NCI-H82 (cell line): ENCODE measurements at regions not wholly inside any gene's neighbourhood (a gene's known extent, or its start where the extent isn't known, plus 50 kb on each side); places are given as distances from the start of the nearest gene placed in this dataset.
"Not testable (repeated sequence)": the region's sequence is repeated elsewhere in the genome, so short reads cannot be mapped to it uniquely, and the experiment has no call there.

Experiments used
- DNase-seq: peaks from one replicate; lab custom pipeline; 2025; lab: John Stamatoyannopoulos, UW

DNA sequence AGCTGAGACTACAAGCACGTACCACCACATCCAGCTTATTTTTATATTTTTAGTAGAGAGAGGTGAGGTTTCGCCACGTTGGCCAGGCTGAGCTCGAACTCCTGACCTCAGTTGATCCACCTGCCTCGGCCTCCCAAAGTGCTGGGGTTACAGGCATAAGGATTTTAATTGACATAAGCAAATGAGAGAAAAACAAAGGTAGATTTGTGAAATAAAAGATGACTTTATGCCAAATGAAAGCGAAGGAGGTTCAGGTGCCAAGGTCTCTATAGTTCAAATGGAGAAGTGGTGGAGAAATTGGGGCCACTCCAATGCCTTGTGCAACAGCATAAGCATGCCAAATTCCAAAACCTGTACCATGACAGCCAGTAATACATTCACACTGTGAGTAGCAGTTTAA is 180.6 kb downstream of the MREG start:
- no peak for DNase-seq

DNA sequence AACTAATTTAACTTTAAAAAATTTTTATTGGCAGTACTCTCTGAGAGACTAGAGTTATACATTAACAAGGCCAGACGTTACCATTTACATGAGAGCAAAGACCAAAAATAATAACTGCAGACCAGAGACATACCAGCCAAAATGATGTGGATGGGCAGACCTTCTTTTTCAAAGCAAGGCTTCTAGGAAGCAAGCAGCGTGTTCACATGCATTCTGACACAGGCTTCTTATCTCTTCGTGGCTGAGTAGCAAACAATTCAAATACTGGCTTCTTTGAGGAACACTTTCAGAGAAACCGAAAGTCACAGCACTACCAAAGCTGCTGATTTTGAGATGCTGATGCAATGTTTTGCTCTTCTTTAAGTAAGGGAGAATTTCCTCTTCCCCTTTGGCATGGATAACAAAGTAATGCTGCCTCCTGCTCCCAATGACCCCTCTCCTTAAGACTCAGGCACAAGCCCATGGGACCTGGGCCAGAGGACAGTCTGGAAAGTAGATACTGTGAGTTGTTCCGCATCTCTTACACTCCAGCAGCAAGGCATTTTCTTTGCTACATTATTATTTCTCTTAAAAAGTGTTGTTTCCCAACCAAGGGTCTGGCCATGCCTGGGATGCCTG is 181.9 kb downstream of the MREG start:
- DNase-seq, result no peak

DNA sequence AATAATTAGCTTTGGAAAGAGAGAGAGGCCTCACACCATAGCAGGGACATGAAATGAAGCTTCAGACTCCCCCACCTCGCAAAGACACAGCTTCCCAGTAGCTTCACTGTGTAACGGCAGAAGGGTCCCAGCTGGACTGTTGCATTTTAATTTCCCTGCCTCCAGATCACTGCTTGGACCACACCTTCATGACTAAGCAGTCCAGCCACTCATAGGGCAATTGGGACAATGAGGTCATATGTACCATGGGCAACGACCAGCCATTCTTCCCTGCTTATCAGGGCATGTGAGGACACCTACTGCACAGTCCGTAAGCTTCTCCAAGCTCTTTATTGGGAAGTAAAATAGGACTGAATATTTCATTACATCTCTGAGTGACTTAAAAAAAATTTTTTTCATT is 183.0 kb downstream of the MREG start:
- peak; percentile 27 for DNase-seq

DNA sequence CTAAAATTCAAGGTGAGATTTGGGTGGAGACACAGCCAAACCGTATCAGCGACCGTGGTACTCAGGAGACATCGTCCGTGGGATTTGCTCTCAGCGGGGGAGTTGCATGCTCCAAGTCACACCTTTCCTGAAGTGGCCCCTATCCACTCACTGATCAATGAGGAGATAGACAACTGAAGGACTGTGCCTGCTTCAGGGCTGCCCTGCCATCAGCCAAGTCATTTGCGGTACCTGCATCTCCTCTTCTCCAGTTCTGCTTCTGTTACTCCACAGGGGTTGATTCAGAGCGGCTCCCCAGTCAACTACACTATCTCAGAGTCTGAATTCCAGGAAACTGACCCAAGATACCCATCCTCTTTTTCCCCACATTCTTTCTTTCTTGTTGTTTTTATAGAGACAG is 184.1 kb downstream of the MREG start:
- no peak for DNase-seq

DNA sequence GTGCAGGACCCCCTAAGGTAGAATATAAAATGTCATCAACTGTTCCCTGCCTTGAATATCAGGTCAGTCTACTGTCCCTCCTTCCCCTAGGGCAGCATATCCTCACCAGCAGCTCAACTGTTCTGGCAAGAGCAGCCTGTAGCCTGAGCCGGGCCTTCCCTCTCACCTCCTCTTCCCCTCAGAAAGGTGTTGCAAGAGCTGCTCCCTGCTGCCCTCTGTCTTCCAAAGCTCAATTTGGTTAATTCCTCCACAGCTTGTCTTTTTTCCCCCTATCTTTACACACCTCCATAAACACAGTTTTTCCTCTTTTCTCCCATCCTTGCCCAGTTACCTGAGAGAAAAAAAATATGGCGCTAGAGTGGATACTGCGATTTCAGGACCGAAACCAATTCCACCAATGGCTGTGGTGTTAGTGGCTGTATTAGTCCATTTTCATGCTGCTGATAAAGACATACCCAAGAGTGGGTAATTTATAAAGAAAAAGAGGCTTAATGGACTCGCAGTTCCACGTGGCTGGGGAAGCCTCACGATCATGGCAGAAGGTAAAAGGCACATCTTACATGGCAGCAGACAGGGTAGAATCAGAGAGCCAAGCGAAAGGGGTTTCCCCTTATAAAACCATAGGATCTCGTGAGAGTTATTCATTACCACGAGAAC is 184.7 kb downstream of the MREG start:
- DNase-seq, result peak; percentile 82

DNA sequence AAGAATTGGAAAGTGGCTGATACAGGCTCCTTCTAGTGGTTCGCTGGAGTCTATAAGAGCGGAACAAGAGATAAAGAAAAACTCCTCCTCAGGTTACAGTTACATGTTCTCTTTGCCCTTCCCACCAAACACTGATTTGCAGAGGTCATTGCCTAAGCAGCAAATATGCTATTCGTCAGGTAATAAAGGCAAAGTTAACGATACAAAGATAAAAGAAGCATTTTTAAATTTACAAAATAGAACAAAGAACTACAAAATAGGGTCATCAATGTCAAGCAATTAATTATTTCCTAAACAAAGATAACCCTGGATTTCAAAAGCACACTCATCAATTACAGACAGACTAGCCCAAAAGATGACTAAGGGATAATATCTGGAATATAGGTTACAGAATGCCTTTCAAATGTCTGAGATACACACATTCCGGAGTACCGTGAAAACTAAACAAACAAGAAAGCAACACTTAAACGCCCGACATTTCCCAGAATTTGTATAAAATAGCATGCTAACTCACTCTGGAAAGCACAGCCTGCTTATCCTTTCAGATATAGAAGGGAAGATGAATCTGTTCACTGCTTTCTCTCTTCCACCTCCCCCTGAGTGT is 186.4 kb downstream of the MREG start:
- no peak for DNase-seq

DNA sequence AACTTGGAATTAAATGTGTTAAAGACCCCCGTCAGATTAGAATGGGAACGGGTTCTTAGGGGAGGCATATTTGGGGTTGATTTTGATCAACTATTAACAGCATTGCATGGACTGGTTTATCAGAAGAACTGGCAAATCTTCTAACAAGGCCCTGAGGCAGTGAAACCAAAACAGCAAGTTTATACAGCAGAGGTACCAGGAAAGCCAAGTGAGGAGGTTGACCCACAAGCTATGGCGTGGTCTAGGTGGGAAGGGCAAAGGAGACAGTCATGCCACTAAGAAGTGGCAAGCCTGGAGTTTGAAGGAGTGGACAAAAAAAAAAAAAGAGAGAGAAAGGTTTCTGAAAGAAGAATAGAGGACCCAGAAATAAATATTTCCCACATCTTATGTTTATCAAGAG is 187.0 kb downstream of the MREG start:
- DNase-seq, result no peak

DNA sequence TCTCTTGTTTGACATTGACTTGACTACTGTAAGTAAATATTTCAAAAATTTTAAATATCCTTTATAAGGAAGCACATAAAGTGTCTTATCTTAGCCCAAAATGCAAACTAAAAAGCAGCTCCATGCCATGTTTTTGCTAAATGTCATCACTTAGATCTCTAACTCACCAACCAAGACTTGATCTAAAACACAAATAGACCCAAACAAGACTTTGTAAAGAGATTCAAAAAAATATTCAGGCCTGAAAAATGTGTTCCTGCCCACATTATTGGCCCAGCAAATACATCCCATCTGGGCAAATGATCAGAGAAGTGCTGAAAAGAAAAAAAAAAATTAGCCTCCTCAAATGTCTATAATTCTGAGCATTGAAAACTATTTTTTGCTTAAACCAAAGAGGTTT is 187.6 kb downstream of the MREG start:
- DNase-seq, result no peak

DNA sequence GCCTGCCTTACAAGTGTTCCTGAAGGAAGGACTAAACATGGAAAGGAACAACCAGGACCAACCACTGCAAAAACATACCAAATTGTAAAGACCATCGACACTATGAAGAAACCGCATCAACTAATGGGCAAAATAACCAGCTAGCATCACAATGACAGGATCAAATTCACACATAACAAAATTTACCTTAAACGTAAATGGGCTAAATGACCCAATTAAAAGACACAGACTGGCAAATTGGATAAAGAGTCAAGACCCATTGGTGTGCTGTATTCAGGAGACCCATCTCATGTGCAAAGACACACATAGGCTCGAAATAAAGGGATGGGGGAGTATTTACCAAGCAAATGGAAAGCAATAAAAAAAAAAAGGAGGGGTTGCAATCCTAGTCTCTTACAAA is 192.1 kb downstream of the MREG start:
- not testable (repeated sequence) for DNase-seq

DNA sequence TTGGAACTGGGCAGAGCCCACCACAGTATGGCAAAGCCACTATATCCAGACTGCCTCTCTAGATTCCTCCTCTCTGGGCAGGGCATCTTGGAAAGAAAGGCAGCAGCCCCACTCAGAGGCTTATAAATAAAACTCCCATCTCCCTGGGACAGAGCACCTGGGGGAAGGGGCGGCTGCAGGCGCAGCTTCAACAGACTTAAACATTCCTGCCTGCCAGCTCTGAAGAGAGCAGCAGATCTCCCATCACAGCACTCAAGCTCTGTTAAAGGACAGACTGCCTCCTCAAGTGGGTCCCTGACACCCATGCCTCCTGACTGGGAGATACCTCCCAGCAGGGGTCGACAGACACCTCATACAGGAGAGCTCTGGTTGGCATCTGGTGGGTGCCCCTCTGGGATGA is 193.6 kb downstream of the MREG start:
- DNase-seq, result not testable (repeated sequence)

DNA sequence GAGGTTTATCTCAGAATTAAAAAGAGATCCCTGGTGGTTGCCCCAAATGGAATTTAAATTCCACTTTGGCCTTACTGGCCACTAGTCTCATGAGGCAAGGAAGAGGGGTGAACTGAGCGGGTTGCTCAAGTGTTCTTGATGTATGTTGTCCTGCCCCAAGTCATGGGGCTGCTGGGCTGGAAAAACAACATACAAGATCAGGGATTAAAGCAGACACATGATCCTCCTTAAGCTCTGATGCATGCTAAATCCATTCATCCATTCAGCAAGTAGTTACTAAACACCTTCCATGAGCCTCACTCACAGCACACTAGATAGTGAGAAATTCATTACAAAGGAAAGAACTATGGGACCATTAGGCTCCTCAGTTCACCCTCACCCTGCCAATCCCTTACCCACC is 196.3 kb downstream of the MREG start:
- DNase-seq, result peak; percentile 86

DNA sequence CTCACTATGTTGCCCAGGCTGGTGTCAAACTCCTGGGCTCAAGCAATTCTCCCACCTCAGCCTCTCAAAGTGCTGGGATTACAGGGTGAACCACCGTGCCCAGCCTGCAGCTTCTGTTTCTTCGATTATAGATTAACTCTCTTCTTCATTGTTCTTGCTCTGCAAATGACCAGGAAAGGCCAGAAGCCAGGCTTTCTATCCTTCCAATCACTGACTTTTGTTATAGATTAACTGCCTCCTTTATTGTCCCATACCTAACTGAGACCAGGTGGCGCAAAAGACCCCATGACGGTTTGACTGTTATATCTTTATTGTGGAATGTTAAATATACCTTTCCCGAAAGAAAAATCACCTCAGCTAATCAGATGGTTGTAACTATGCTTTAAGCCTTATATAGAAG is 196.9 kb downstream of the MREG start:
- DNase-seq, result no peak

DNA sequence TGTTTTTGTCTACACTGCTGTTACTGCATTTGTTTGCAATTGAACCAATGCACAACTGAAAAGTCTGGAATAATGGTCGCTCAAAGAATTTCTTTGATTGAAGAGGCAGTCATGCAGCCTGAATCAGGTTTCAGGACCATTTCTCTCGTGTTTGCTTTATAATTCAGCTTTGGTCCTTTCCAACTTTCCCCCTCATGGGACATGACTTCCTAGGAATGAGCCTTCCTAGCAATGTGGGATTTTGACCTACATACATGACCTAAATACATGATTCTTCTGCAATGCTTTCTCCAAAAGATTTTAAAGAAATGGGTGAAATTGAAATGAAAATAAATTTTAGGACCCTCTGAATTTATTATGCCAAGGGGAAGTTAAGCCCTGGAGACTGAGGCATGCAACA is 197.4 kb downstream of the MREG start:
- DNase-seq, result no peak

DNA sequence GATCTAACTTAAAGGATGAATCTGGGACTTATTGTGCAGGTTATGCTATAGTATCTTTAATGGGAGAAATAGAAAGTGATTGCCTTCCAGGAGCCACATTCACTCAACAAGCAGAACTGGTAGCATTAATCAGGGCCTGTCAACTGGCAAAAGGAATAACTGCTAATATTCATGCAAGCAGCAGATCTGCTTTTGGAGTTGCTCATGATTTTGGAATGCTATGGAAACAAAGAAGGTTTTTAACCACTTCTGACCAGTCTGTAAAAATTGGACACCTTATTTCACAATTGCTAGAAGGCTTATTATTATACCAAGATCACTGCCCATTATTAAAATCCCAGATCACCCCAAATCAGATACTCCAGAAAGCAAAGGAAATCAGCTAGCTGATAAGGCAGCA is 200.4 kb downstream of the MREG start:
- no peak for DNase-seq

DNA sequence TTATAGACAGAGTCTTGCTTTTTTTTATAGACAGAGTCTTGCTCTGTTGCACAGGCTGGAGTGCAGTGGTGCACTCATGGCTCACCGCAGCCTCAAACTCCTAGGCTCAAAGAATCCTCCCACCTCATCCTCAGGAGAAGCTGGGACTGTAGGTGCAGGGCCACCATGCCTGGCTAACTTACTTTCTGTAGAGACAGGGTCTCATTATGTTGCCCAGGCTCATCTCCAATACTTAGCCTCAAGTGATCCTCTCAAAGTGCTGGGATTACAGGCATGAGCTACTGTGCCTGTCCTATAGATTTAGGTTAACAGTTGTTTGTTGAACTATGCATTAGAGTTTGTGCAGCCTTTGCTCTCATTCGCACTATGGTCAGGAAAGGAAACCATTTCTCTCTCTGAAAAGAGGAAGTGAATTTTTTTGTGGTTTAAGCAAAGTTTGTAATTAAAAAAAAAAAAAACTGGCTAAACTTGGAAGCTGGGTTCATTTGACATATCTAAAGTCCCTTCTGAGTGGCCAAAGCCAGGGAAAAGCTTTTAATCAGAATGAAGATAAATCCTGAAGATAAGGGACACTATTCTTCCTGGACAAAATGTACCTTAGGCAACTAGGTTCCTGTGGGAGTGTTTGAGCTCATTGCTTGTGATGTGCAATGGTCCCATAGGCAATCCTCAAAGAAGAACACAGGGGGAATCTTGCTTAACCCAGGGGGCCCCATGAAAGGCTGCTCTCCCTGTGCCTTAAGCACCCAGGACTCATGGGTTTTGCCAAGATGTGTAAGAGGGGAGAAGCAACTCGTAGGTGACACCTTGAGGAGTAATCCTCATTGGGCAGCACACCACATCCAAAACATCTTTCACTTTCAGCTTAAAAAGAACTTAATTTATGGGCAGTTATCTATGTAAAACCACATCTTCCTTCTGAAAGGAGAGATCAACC is 201.7 kb downstream of the MREG start:
- DNase-seq, result peak; percentile 40

DNA sequence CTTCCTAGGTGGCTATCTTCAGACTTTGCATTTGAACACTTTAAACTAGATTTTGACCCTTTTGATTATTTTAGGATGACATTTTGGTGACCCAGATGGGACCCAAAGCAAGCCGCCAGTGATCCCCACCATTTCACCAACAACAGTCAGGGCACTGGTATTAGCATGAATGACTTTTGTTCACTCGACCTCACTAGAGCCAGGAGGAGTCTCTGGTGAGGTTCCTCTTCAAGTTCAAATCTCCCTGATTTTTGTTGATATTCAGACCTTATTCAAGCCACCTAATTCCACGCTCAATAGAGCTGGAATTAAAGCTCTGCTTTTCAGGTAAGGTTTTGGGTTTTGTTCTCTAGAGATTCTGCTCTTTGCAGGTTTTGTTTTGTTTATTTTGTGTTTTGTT is 202.3 kb downstream of the MREG start:
- DNase-seq, result no peak

DNA sequence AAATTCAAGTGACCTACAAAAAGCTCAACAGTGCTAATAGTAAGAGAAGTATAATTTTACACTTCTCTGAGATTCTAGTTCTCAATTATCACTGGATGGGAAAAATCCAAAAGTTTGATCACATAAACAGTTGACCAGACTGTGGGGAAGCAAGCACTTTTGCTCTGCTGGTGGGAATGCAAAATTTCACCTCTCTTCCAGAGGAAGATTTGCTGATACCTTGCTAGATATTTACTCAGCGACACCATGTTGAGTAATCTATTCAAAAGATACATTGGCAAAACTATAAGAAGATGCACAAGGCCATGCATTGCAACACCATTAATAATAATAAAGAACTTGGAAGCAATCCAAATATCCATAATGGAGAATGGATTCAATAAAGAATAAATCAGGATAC is 204.4 kb downstream of the MREG start:
- no peak for DNase-seq

DNA sequence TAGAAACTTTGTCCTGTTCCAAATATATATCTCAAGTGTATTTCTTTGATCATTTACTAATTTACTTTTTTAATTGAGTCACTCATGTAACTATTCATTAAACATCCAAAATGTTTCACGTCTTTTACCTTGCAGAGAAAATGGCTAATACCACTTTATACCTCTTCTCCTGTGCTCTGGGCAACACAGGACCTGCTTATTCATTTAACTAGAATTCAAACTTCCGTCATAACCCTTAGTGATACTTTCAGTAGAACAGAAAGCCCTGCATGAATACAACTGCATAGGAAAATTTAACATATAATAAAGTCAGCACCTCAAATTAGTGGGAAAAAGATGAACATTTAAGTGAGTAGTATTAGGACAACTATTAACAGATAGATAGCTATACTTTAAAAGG is 205.2 kb downstream of the MREG start:
- no peak for DNase-seq

DNA sequence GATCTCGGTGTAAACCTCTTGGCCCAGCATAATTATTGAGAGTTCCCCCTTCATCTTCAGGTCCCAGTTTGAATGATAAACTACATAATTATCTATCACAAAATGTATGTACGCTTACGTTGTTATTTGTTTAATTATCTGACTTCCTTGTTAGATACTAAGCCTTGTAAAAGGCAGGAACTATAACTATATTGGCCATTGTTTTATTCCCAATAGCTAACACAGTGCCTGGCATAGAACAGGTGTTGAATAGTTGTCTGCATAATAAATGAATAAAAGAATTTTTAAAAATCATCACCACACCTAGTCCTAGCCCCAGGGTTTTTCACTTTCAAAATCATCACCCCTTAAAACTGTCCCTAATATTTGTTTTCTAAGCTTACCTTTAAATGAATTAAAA is 207.9 kb downstream of the MREG start:
- DNase-seq, result no peak

DNA sequence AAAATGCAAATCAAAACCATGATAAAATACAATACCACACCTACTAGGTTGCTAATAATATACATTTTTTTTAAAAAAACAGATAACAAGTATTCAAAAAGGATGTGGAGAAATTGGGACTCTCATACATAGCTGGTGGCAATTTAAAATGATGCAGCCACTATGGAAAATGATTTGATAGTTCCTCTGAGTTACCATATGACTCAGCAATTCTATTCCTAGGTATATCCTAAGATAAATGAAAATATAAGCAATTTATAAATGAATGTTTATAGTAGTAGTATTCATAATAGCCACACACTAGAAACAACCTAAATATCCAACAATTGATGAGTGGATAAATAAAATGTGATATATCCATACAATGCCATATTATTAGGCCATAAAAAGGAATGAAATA is 210.2 kb downstream of the MREG start:
- no peak for DNase-seq

DNA sequence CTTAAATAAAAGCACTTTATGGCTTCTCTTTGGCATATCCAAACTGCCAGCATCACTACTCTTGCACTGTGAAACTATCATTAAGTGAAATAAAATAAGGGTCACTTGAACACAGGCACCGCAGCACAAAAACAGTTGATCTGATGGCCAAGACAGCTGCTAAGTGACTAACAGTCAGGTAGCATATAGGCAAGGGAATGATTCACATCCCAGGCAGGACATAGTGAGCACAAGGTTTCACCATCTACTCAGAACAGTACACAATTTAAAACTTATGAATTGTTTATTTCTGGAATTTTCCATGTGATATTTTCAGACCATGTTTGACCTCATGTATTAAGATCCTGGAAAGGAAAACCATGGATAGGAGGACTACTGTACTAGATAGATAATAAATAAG is 214.2 kb downstream of the MREG start:
- DNase-seq, result no peak

DNA sequence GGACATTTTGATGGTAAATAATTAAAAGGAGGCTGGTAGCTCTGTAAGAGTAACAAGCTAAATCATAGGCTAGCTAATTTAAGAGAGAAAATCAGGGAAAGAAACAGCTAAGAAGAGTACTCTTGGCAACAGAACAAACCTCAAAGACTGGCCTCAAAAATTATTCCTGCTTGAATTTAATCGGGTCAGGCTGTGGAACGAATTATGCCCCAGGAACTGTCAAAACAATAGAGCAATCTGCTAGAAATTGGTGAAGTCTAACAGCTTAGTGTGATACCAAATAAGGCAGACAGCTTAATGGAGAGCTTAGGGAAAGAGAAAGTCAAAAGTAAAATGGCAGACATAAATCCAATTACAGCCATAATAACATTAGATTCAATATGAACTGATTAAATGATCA is 215.7 kb downstream of the MREG start:
- peak; percentile 93 for DNase-seq
